Right kidney (tissue), 1 donor: ENCODE measurements at regions not wholly inside any gene's neighbourhood (a gene's known extent, or its start where the extent isn't known, plus 50 kb on each side); places are given as distances from the start of the nearest gene placed in this dataset.

Experiments
- DNase-seq: peaks from one replicate; pipeline ENCODE4 v3.0.0-alpha.2; 2016

GRCh38 chr1:42034426-42034825 is 115.7 kb upstream of the HIVEP3 start:
- no peak for DNase-seq

GRCh38 chr1:42033629-42034028 is 114.9 kb upstream of the HIVEP3 start:
- DNase-seq: no peak

- no peak for DNase-seq
Observed at GRCh38 chr1:42017730-42018129, 99.0 kb upstream of the HIVEP3 start.

GRCh38 chr1:42017259-42017658 is 98.5 kb upstream of the HIVEP3 start:
- DNase-seq: no peak

GRCh38 chr1:42014823-42015222 is 96.1 kb upstream of the HIVEP3 start:
- DNase-seq: no peak

- DNase-seq: no peak
Observed at GRCh38 chr1:42013881-42014470, 95.3 kb upstream of the HIVEP3 start.

GRCh38 chr1:42012852-42013251 is 94.1 kb upstream of the HIVEP3 start:
- DNase-seq: no peak

GRCh38 chr1:42010381-42010780 is 91.7 kb upstream of the HIVEP3 start:
- DNase-seq: no peak

- DNase-seq: no peak
Observed at GRCh38 chr1:42008264-42008663, 89.5 kb upstream of the HIVEP3 start.

- DNase-seq: no peak
Observed at GRCh38 chr1:42006836-42007235, 88.1 kb upstream of the HIVEP3 start.

GRCh38 chr1:42006093-42006492 is 87.4 kb upstream of the HIVEP3 start:
- DNase-seq: no peak

- DNase-seq: no peak
Observed at GRCh38 chr1:42005530-42005929, 86.8 kb upstream of the HIVEP3 start.

GRCh38 chr1:42004860-42005259 is 86.1 kb upstream of the HIVEP3 start:
- DNase-seq: no peak

GRCh38 chr1:42004322-42004721 is 85.6 kb upstream of the HIVEP3 start:
- DNase-seq: no peak

- no peak for DNase-seq
Observed at GRCh38 chr1:42003433-42003832, 84.7 kb upstream of the HIVEP3 start.

- DNase-seq: no peak
Observed at GRCh38 chr1:42002220-42002619, 83.5 kb upstream of the HIVEP3 start.

GRCh38 chr1:42000766-42001165 is 82.0 kb upstream of the HIVEP3 start:
- DNase-seq: no peak

GRCh38 chr1:41999884-42000283 is 81.2 kb upstream of the HIVEP3 start:
- DNase-seq: no peak

- DNase-seq: no peak
Observed at GRCh38 chr1:41998250-41998649, 79.5 kb upstream of the HIVEP3 start.

- no peak for DNase-seq
Observed at GRCh38 chr1:41997153-41997552, 78.4 kb upstream of the HIVEP3 start.

GRCh38 chr1:41995441-41996130 is 76.9 kb upstream of the HIVEP3 start:
- DNase-seq: no peak

- DNase-seq: no peak
Observed at GRCh38 chr1:41994195-41994894, 75.6 kb upstream of the HIVEP3 start.

- no peak for DNase-seq
Observed at GRCh38 chr1:41983451-41983850, 64.7 kb upstream of the HIVEP3 start.

- no peak for DNase-seq
Observed at GRCh38 chr1:41981796-41982195, 63.1 kb upstream of the HIVEP3 start.
